ENCODE measurements at regions not wholly inside any gene's neighbourhood (a gene's known extent, or its start where the extent isn't known, plus 50 kb on each side); places are given as distances from the start of the nearest gene placed in this dataset.

DNA sequence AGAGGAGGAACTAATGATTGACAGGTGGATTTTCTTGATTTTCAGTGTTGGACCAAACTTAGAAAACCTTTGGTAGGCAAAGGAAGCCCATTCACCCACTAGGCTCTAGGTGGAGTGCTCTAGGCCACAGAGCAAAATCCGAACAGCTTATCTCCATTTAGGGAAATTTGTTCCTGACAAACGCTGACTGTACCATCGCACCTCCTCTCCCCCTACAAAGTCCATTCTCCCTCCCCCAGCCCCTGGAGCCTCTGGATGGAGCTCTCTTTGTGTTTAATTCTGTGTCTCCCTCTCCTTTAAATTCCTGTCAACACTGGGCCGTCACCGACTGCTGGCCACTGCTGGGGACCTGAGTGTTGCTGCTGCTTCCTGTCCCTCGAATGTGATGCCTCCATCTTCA, 350.1 kb upstream of the IRX2 start:
- TF ChIP-seq, protein P1, sequence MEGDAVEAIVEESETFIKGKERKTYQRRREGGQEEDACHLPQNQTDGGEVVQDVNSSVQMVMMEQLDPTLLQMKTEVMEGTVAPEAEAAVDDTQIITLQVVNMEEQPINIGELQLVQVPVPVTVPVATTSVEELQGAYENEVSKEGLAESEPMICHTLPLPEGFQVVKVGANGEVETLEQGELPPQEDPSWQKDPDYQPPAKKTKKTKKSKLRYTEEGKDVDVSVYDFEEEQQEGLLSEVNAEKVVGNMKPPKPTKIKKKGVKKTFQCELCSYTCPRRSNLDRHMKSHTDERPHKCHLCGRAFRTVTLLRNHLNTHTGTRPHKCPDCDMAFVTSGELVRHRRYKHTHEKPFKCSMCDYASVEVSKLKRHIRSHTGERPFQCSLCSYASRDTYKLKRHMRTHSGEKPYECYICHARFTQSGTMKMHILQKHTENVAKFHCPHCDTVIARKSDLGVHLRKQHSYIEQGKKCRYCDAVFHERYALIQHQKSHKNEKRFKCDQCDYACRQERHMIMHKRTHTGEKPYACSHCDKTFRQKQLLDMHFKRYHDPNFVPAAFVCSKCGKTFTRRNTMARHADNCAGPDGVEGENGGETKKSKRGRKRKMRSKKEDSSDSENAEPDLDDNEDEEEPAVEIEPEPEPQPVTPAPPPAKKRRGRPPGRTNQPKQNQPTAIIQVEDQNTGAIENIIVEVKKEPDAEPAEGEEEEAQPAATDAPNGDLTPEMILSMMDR (IDR thresholded peaks at IDR 0.05) = no peak

GRCh38 chr5:3100921-3101551, 349.6 kb upstream of the IRX2 start:
- TF ChIP-seq, protein P1 (IDR thresholded peaks at IDR 0.05) = no peak

DNA sequence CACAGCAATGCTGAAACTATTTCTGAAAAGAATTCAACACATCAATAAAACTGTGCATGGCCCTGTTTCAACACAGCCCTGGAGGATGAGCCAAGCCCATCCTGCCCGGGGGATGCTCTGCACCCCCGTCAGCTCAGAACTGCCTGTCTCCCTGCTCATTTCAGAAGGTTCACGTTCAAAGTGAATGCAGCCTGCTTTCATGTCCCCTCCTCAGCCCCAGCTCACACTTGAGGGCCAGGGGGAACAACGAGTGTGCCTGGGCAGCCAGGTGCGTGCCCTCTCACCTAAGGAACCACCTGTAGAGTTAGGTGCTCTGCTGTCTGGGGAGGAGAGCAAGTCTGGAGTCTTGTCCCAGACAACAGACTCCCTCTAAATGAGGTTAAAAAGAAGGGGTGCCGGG, 348.5 kb upstream of the IRX2 start:
- TF ChIP-seq, protein P1 (IDR thresholded peaks at IDR 0.05) = no peak

DNA sequence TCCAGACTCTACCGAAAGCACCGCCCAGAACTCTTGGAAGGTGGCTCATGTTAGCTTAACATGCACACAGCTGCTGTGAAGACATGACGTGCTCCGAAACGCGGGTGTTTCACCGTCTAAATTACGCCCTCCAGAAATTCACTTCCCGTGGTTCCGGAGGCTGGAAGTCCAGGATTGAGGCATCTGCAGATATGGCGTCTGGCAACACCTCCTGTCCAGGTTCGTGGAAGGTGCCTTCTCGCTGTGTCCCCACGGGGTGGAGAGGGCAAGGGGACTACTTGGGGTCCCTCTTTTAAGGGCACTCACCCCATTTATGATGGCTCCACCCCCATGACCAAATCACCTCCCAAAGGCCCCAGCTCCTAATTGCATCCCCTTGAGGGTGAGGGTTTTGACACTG, 348.0 kb upstream of the IRX2 start:
- TF ChIP-seq, protein P1 (IDR thresholded peaks at IDR 0.05) = no peak

DNA sequence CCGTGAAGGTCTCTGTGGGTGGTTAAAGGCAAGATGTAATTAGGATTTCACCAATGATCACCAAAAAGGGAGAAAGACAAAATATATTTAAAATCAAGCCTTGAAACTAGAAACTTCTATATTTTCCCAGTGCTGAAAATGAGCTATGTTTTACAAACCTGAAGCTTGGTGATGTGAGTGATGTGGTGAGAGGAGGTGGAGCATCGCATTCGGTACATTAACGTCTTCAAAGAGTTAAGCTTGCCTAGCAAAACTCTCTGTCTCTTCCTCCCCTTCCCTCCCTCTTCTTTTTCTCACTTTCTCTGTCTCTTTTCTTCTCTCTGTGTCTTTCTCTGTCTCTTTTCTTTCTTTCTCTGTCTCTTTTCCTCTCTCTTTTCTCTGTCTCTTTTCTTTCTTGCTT, 347.3 kb upstream of the IRX2 start:
- TF ChIP-seq, protein P1 (IDR thresholded peaks at IDR 0.05) = no peak

DNA sequence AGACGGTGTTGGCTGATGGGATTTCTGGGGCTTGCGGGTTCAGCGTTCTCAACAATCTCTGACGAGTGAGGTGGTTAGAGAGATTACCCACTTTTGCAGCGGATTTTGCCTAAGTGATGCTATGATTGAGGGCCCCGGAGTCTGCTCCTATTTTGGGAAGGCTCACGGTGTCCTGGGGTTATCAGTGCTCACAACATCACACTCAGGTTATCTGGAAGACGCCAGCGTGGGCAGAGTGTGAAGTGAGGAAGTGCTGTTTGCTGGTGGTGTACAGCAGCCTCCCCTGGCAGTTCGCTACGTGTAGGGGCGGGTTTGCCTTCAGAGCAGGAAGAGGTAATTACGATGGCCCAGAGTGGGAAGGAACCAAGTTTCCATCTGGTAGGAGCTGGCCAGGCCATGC, 341.2 kb upstream of the IRX2 start:
- TF ChIP-seq, protein P1 (IDR thresholded peaks at IDR 0.05) = no peak

DNA sequence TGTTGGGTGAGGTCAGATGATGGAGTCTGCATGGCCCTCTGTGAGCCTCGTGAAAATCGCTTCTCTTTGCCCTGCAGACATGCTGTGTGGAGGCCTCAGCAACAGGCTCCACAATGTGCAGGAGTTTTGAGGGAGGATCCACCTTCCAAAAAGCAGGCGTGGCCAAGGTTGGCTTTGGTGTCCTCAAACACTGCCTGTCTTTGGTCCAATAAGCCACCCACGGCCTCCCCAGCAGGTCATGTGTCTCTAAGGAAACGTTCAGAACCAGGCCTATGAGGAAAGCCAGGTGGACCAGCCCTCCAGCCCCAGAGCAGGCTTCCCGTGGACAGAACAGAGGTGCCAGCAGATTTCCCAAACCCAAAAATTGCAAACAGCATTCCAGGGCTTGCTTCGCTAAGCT, 340.7 kb upstream of the IRX2 start:
- TF ChIP-seq, protein P1 (IDR thresholded peaks at IDR 0.05) = no peak

Data from LNCAP (cell line).